SK-N-SH (cell line): ENCODE measurements at regions not wholly inside any gene's neighbourhood (a gene's known extent, or its start where the extent isn't known, plus 50 kb on each side); places are given as distances from the start of the nearest gene placed in this dataset.

Experiments
- CTCF ChIA-PET: fragments of 300-600, 350-600 bp; formaldehyde crosslinking; extraction: SDS; loops from one replicate; lab custom pipeline; 2021; lab: Yijun Ruan, JAX
- POLR2A ChIA-PET: fragments of 350-600 bp; sonication (Branson Sonifier 250); formaldehyde crosslinking; extraction: SDS; loops from one replicate; lab custom pipeline; 2020; ENCODE audit warnings: antibody characterized with exemption, inconsistent platforms; lab: Yijun Ruan, JAX
- DNase-seq: peaks from one replicate; pipeline ENCODE4 v3.0.0; 2012
- H2AFZ ChIP-seq: fragments of 200-600 bp; sonication (generic); 2 replicates; pipeline ENCODE4 v1.8.1; 2016; ENCODE audit warnings: antibody characterized with exemption, mild to moderate bottlenecking, low read depth
- H3F3A ChIP-seq: fragments of 200-600 bp; sonication (generic); replicated peaks from 2 replicates; pipeline ENCODE3; 2016; ENCODE audit warnings: antibody characterized with exemption, mild to moderate bottlenecking; ENCODE audit not compliant: insufficient read depth
- H3K27ac ChIP-seq, 2 experiments: fragments of 200-500 bp in 1 of 2; fragments of 200-600 bp in 1 of 2; sonication (Bioruptor generic) in 1 of 2; sonication (generic), shearing (Covaris generic) in 1 of 2; 2 replicates each; pipeline versions ENCODE4 v1.5.1 to v1.6.1; 2014 to 2016; ENCODE audit warnings: low read depth in 2 of 2, inconsistent platforms in 1 of 2, low read length in 1 of 2, mild to moderate bottlenecking in 1 of 2, mixed read lengths in 1 of 2
- H3K27me3 ChIP-seq: fragments of 200-600 bp; sonication (generic), shearing (Covaris generic); 2 replicates; pipeline ENCODE4 v1.6.1; 2016; ENCODE audit warnings: mixed run types; ENCODE audit not compliant: insufficient read depth
- H3K36me3 ChIP-seq, 2 experiments: fragments of 200-500 bp in 1 of 2; fragments of 200-600 bp in 1 of 2; sonication (Bioruptor generic) in 1 of 2; sonication (generic) in 1 of 2; replicated peaks in 1 of 2; 2 replicates each; pipeline versions ENCODE3 to v1.5.1; 2014 to 2016; ENCODE audit warnings: low read length in 1 of 2, mild to moderate bottlenecking in 1 of 2; ENCODE audit not compliant: insufficient read depth in 2 of 2, control insufficient read depth in 1 of 2
- H3K4me1 ChIP-seq, 2 experiments: fragments of 200-500 bp in 1 of 2; fragments of 200-600 bp in 1 of 2; sonication (Bioruptor generic) in 1 of 2; sonication (generic), shearing (Covaris generic) in 1 of 2; 2 replicates each; pipeline versions ENCODE4 v1.5.1 to v1.6.1; 2014 to 2016; ENCODE audit warnings: low read depth in 1 of 2, low read length in 1 of 2, mixed run types in 1 of 2; ENCODE audit not compliant: insufficient read depth in 2 of 2, control insufficient read depth in 1 of 2
- H3K4me2 ChIP-seq: fragments of 200-600 bp; sonication (generic), shearing (Covaris generic); 2 replicates; pipeline ENCODE4 v1.6.1; 2017; ENCODE audit warnings: mixed run types
- H3K4me3 ChIP-seq, 2 experiments: fragments of 200-500 bp in 1 of 2; fragments of 200-600 bp in 1 of 2; sonication (Bioruptor generic) in 1 of 2; sonication (generic), shearing (Covaris generic) in 1 of 2; 2 replicates each; pipeline versions ENCODE4 v1.5.1 to v1.8.1; 2014 to 2016; ENCODE audit warnings: low read depth in 2 of 2, inconsistent platforms in 1 of 2, low read length in 1 of 2, mild to moderate bottlenecking in 1 of 2, mixed read lengths in 1 of 2, moderate library complexity in 1 of 2
- H3K79me2 ChIP-seq: fragments of 200-600 bp; sonication (generic); 2 replicates; pipeline ENCODE4 v1.8.1; 2017; ENCODE audit warnings: mild to moderate bottlenecking; ENCODE audit not compliant: insufficient read depth
- H3K9ac ChIP-seq: fragments of 200-600 bp; sonication (generic); 2 replicates; pipeline ENCODE4 v1.6.1; 2017; ENCODE audit warnings: mixed run types
- H3K9me2 ChIP-seq: fragments of 200-600 bp; sonication (generic); 2 replicates; pipeline ENCODE4 v1.6.1; 2017; ENCODE audit warnings: mixed run types
- H3K9me3 ChIP-seq: fragments of 200-600 bp; sonication (generic); 2 replicates; pipeline ENCODE4 v1.6.1; 2017; ENCODE audit warnings: mixed run types, mild to moderate bottlenecking, moderate library complexity
- H4K20me1 ChIP-seq: fragments of 200-600 bp; sonication (generic); 2 replicates; pipeline ENCODE4 v1.6.1; 2017; ENCODE audit warnings: mild to moderate bottlenecking, mixed run types; ENCODE audit not compliant: insufficient read depth
- CHD2 ChIP-seq: fragments of 150-350 bp; IDR thresholded peaks from 2 replicates; pipeline ENCODE4 v1.6.1; 2018; ENCODE audit warnings: low read length; ENCODE audit not compliant: partially characterized antibody
- FOXJ3 ChIP-seq: sonication (generic); formaldehyde crosslinking; IDR thresholded peaks from 2 replicates; pipeline ENCODE4 v1.5.1; 2020; ENCODE audit warnings: mild to moderate bottlenecking, missing genetic modification reagents
- FOXM1 ChIP-seq: IDR thresholded peaks from 2 replicates; pipeline ENCODE4 v1.4.0; 2012; ENCODE audit warnings: low read depth, mild to moderate bottlenecking
- GABPA ChIP-seq: IDR thresholded peaks from 2 replicates; pipeline ENCODE4 v1.4.0; 2012; ENCODE audit warnings: low read depth, mild to moderate bottlenecking
- MEF2A ChIP-seq: IDR thresholded peaks from 2 replicates; pipeline ENCODE4 v1.4.0; 2012; ENCODE audit warnings: low read depth, borderline replicate concordance
- MXI1 ChIP-seq: IDR thresholded peaks from 2 replicates; pipeline ENCODE4 v1.6.1; 2012; ENCODE audit warnings: mild to moderate bottlenecking, low read depth, low read length, improper control_type of control experiment
- POLR2AphosphoS5 ChIP-seq: IDR thresholded peaks from 2 replicates; pipeline ENCODE4 v1.6.1; 2012; ENCODE audit warnings: low read depth, low read length
- RAD21 ChIP-seq: IDR thresholded peaks from 2 replicates; pipeline ENCODE4 v1.6.1; 2012; ENCODE audit warnings: mild to moderate bottlenecking, low read length
- RXRA ChIP-seq: IDR thresholded peaks from 2 replicates; pipeline ENCODE4 v1.4.0; 2012; ENCODE audit warnings: low read depth, mild to moderate bottlenecking, borderline replicate concordance
- SMC3 ChIP-seq: IDR thresholded peaks from 2 replicates; pipeline ENCODE4 v1.6.1; 2012; ENCODE audit warnings: low read depth, low read length, improper control_type of control experiment
- TEAD4 ChIP-seq: IDR thresholded peaks from 2 replicates; pipeline ENCODE4 v1.4.0; 2012; ENCODE audit warnings: mild to moderate bottlenecking, borderline replicate concordance; ENCODE audit not compliant: insufficient read depth
- WGBS: methylation state at CpG from one replicate; pipeline ENCODE4 v1.1.6; 2017; ENCODE audit warnings: low lambda C conversion rate; 5-methylcytosine and 5-hydroxymethylcytosine counted together
- TF ChIP-seq, protein P1 (sequence below): IDR thresholded peaks from 2 replicates; pipeline ENCODE4; 2012
- TF ChIP-seq, protein P2 (sequence below): IDR thresholded peaks from 2 replicates; pipeline ENCODE4 v1.4.0; 2012; ENCODE audit warnings: low read depth, borderline replicate concordance

DNA sequence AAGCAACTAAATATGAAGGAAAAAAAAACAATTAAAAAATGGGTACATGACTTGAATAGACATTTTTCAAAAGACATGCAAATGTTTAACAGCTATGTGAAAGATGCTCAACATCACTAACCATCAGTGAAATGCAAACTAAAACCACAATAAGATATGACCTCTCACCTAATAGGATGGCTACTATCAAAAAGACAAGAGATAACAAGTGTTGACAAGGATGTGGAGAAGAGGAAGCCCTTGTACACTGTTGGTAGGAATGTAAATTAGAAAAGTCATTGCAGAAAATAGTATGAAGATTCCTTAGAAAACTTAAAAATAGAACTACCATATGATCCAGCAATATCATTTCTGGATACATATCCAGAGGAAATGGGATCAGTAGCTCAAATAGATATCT, 324.7 kb upstream of the TLE4 start (continued):
- TF ChIP-seq MEF2A (0 out of 2 replicates have a peak, but pooled peaks have one; percentile 36), FOXM1 (no peak), TEAD4 (peak; percentile 36; the same call in 1 of the 2 replicates)
- TF ChIP-seq, protein P1, sequence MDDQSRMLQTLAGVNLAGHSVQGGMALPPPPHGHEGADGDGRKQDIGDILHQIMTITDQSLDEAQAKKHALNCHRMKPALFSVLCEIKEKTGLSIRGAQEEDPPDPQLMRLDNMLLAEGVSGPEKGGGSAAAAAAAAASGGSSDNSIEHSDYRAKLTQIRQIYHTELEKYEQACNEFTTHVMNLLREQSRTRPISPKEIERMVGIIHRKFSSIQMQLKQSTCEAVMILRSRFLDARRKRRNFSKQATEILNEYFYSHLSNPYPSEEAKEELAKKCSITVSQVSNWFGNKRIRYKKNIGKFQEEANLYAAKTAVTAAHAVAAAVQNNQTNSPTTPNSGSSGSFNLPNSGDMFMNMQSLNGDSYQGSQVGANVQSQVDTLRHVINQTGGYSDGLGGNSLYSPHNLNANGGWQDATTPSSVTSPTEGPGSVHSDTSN, result peak; percentile 81

DNA sequence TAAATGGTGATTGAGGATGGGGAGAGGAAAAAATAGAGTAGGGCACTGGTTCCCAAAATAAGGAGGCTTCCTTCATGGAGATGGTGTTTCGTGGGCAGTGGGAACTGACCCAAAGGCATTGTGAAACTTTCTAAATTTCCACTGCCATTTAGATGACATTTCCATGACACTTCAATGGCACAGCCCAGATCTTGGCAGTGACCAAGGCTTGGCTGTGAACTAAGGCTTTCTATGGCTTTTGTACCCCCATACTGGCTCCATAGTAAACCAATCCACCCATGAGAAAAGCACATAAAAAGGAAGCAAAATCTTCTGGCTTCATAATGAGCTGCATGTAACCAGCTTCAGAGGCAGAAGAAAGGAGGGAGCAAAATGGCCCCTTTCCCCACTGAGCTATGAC, 321.0 kb upstream of the TLE4 start:
- Histone ChIP-seq H3K4me3 (no peak overlapping the region), H3K27me3 (no peaks in the 10 kb centered on the region), H3F3A (no peaks in the 10 kb centered on the region), H3K4me1 (peaks cover 0 to 5% of the 10 kb centered on the region in 2 experiments; a peak in 2 of 4 replicates), H3K9me2 (no peaks in the 10 kb centered on the region), H3K27ac (no peak overlapping the region), H4K20me1 (no peaks in the 10 kb centered on the region), H3K9ac (no peak overlapping the region), H3K4me2 (no peak overlapping the region), H3K9me3 (no peaks in the 10 kb centered on the region), H3K79me2 (no peaks in the 10 kb centered on the region), H3K36me3 (no peaks in the 10 kb centered on the region), H2AFZ (no peak overlapping the region)
- WGBS, result 72% methylated on average over 1 of the region's 1 CpG
- TF ChIP-seq FOXM1 (no peak), FOXJ3 (no peak), POLR2AphosphoS5 (no peak), CHD2 (no peak), RXRA (no peak), GABPA (no peak), SMC3 (no peak), MXI1 (no peak), RAD21 (no peak)
- TF ChIP-seq, protein P2, sequence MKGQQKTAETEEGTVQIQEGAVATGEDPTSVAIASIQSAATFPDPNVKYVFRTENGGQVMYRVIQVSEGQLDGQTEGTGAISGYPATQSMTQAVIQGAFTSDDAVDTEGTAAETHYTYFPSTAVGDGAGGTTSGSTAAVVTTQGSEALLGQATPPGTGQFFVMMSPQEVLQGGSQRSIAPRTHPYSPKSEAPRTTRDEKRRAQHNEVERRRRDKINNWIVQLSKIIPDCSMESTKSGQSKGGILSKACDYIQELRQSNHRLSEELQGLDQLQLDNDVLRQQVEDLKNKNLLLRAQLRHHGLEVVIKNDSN, result no peak
- TF ChIP-seq, protein P1, result no peak
- CTCF ChIA-PET, result no interaction called here
- POLR2A ChIA-PET, result no interaction called here
- no peak for DNase-seq
